ENCODE measurements at regions not wholly inside any gene's neighbourhood (a gene's known extent, or its start where the extent isn't known, plus 50 kb on each side); places are given as distances from the start of the nearest gene placed in this dataset.

DNA sequence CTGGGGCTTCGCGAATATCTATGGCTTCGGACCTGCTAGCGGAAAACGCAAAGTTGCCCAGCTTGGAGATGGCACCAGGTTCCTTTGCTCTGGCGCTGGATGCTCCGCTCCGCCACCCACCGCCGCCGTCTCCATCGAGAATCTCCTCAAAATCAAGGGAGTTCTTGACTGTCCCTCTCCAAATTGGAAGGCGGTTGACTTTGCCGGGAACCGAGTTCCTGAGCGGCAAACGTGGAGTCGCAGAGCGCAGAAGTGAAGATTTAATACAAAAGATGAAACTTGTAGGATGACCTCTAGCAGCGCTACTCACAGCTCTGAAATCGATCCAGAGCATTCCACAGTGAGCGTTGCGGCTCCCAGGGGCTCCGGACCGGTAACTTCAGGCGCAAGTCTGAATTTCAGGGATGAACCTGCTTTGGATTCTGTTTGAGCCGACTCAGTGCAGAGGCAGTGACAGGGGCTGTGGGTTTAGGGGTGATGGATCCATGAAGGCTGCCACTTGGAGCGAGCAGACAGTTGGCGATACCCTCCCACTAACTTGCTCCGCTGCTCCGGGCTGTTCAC is 1641.5 kb upstream of the C9orf72 start:
- no peak overlapping the region for H3K4me3 ChIP-seq (ENCODE audit: insufficient read depth, low read depth, low read length)
- dilution Hi-C loops (cut with HindIII; ENCODE audit: low sequenced_read_pairs, unreplicated experiment) (no loop called here), in situ Hi-C loops (cut with MboI; ENCODE audit: low sequenced_read_pairs) (no loop called here), intact Hi-C loops (cut with micrococcal nuclease) (no loop called here)
- TF ChIP-seq BHLHE40 (IDR thresholded peaks at IDR 0.05; ENCODE audit: low read depth, low read length) (no peak), CTCF (conservative IDR thresholded peaks at IDR 0.05; ENCODE audit: low read depth, low read length) (no peak), USF2 (IDR thresholded peaks at IDR 0.05; ENCODE audit: low read depth, low read length) (no peak), SMC3 (IDR thresholded peaks at IDR 0.05; ENCODE audit: low read depth, low read length) (no peak), CEBPB (IDR thresholded peaks at IDR 0.05; ENCODE audit: low read depth, low read length) (no peak), RAD21 (IDR thresholded peaks at IDR 0.05; ENCODE audit: low read length) (no peak), RFX5 (IDR thresholded peaks at IDR 0.05; ENCODE audit: low read depth, low read length) (no peak), RCOR1 (IDR thresholded peaks at IDR 0.05; ENCODE audit: insufficient replicate concordance, low read length) (no peak), POLR2A (IDR thresholded peaks at IDR 0.05; ENCODE audit: low read depth, low read length) (no peak), CHD1 (IDR thresholded peaks at IDR 0.05; ENCODE audit: low read depth, low read length) (no peak), FOS (IDR thresholded peaks at IDR 0.05; ENCODE audit: low read depth, low read length) (no peak)
- no peak overlapping the region for H2BK20ac ChIP-seq (ENCODE audit: low read depth, low read length)
- H3K14ac ChIP-seq (replicated peaks; ENCODE audit: low read depth, low read length), result no peak overlapping the region
- H3K23ac ChIP-seq (ENCODE audit: low read depth, low read length), result no peak overlapping the region
- no peak overlapping the region for H4K91ac ChIP-seq (ENCODE audit: insufficient read depth, low read depth, low read length)
- H4K8ac ChIP-seq (ENCODE audit: low read depth in 2 of 2, low read length in 2 of 2), result no peak overlapping the region
- H3K79me1 ChIP-seq (ENCODE audit: low read depth in 1 of 2, low read length in 2 of 2), result no peaks in the 10 kb centered on the region
- H2AK5ac ChIP-seq (ENCODE audit: low read depth, low read length), result no peak overlapping the region
- H4K5ac ChIP-seq (ENCODE audit: low read depth, low read length), result no peak overlapping the region
- no peak overlapping the region for H2AFZ ChIP-seq (replicated peaks; ENCODE audit: low read length, poor library complexity)
- no peak overlapping the region for H2BK120ac ChIP-seq (ENCODE audit: low read depth, low read length)
- no peaks in the 10 kb centered on the region for H4K20me1 ChIP-seq (ENCODE audit: insufficient read depth, low read length)
- H3K27ac ChIP-seq (ENCODE audit: insufficient read depth, low read length), result no peak overlapping the region
- H3K27me3 ChIP-seq (ENCODE audit: control insufficient read depth, insufficient read depth, low read length), result peaks cover 10% of the 10 kb centered on the region
- H2AK9ac ChIP-seq (replicated peaks; ENCODE audit: low read depth, low read length, poor library complexity), result no peak overlapping the region
- ATAC-seq (ENCODE audit: low read depth), result no peak
- no peak overlapping the region for H3K56ac ChIP-seq (ENCODE audit: extremely low read depth, insufficient read depth, low read length)
- no peak for DNase-seq
- no peaks in the 10 kb centered on the region for H3K36me3 ChIP-seq (ENCODE audit: control insufficient read depth, insufficient read depth, low read length)
- no peaks in the 10 kb centered on the region for H3K9me3 ChIP-seq (ENCODE audit: control insufficient read depth, insufficient read depth, low read length)
- no peak overlapping the region for H3K18ac ChIP-seq (ENCODE audit: low read depth, low read length)
- CTCF ChIA-PET, result no interaction called here
- no peak overlapping the region for H2BK15ac ChIP-seq (ENCODE audit: low read depth, low read length)
- POLR2A ChIA-PET (ENCODE audit: unreplicated experiment), result no interaction called here
- no TSS peak for BruUV-seq (replicated peaks)
- no peak overlapping the region for H3K4me2 ChIP-seq (ENCODE audit: low read depth, low read length)
- 0% methylated on average over 5 of the region's 31 CpGs; no CpG with 5 or more reads in 1 of the 2 experiments for WGBS, 2 experiments (ENCODE audit: extremely low coverage in 2 of 2, insufficient read length in 1 of 2)
- no peak overlapping the region for H3K9ac ChIP-seq (ENCODE audit: low read depth, low read length)
- H3K9me1 ChIP-seq (ENCODE audit: insufficient read depth, low read length), result no peaks in the 10 kb centered on the region
- H3K4me1 ChIP-seq (ENCODE audit: control insufficient read depth, insufficient read depth, low read length), result no peaks in the 10 kb centered on the region
- H3K4ac ChIP-seq (ENCODE audit: low read depth, low read length), result no peak overlapping the region
- no peak overlapping the region for H2BK5ac ChIP-seq (ENCODE audit: low read depth, low read length, poor library complexity, severe bottlenecking)
